Adrenal gland (tissue), 9 donors: ENCODE measurements at regions not wholly inside any gene's neighbourhood (a gene's known extent, or its start where the extent isn't known, plus 50 kb on each side); places are given as distances from the start of the nearest gene placed in this dataset.

Experiments used
- DNase-seq, 7 donors: peaks; one replicate each; pipeline ENCODE4 v3.0.0-alpha.2; 2019 to 2020
- H3K27ac ChIP-seq, 5 donors: fragments of 200-600 bp; sonication (generic) in 4 of 5; 1 replicate in 3 of 5; 2 replicates in 2 of 5; pipeline versions ENCODE4 v1.5.1 to v1.8.0; 2016 to 2020; ENCODE audit warnings: mild to moderate bottlenecking in 1 of 5
- H3K27me3 ChIP-seq: fragments of 200-600 bp; 2 replicates; pipeline ENCODE4 v1.8.0; 2021
- H3K36me3 ChIP-seq, 2 donors: fragments of 200-600 bp; replicated peaks in 1 of 2; 1 replicate in 1 of 2; 2 replicates in 1 of 2; pipeline versions ENCODE4 v1.5.1 to v1.8.0; 2018 to 2022
- H3K4me1 ChIP-seq, 2 donors: fragments of 200-600 bp; replicated peaks in 1 of 2; 1 replicate in 1 of 2; 2 replicates in 1 of 2; pipeline versions ENCODE4 v1.5.1 to v1.8.0; 2018 to 2021
- H3K4me3 ChIP-seq, 4 donors: fragments of 200-600 bp; sonication (generic) in 3 of 4; one replicate each; pipeline ENCODE4 v1.5.1; 2016 to 2018
- H3K9me3 ChIP-seq, 3 donors: fragments of 200-600 bp; sonication (generic) in 1 of 3; replicated peaks in 1 of 3; 1 replicate in 2 of 3; 2 replicates in 1 of 3; pipeline versions ENCODE4 v1.5.1 to v1.8.0; 2016 to 2021
- CTCF ChIP-seq, 6 experiments: fragments of 450-650 bp in 4 of 6; fragments of 200-600 bp in 2 of 6; sonication (generic) in 1 of 6; IDR thresholded peaks; 1 replicate in 5 of 6; 2 replicates in 1 of 6; pipeline versions ENCODE4 v1.5.1 to v1.8.0; 2016 to 2021; ENCODE audit warnings: antibody characterized with exemption in 6 of 6, mild to moderate bottlenecking in 2 of 6, moderate library complexity in 1 of 6
- POLR2A ChIP-seq, 2 donors: fragments of 450-650 bp; IDR thresholded peaks; one replicate each; pipeline ENCODE4 v1.6.1; 2017; ENCODE audit warnings: antibody characterized with exemption in 2 of 2, mild to moderate bottlenecking in 2 of 2, moderate library complexity in 1 of 2
- WGBS, 4 donors: extraction: QIAGEN DNeasy Blood & Tissue Kit in 2 of 4; methylation state at CpG; one replicate each; pipeline versions ENCODE4 v1.1.5 to v1.1.7; 2013 to 2017; 5-methylcytosine and 5-hydroxymethylcytosine counted together
- intact Hi-C, 2 donors: fragments of 100-400 bp; cut with DNase I; formaldehyde crosslinking; loops; one replicate each; pipeline versions ENCODE4 v1.14.1 to v1.15.0; 2022 to 2023
- donor health status: healthy with polysubstance abuse.
- donor health status: Bipolar disorder and iron deficiency.
- donor health status: DM: yes; HTN: yes; CAD: no.
- donor health status: DM: no; HTN: no; CAD: no.
- donor health status: DM: no; HTN: no; CAD: no.

DNA sequence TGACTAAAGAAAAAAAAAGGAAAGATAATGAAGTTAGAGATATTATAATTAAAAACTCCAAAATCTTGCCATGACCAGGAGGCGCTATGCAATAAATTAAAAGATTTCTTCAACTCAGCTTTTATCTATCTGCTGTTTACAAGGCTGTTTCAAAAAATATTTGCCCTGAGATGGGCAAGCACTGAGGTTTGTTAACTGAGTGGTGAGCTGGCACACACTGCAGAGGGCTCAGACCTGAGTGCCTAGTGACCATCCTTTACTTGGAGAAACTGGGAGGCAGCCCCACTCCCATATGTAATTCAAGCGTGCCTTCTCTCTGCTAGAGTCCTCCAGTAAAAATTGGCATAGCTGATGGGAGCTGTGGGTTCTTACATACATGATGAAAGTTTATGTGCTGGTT is 198.7 kb upstream of the TBC1D5 start:
- Histone ChIP-seq H3K4me1 (no peaks in the 10 kb centered on the region), H3K4me3 (no peak overlapping the region), H3K36me3 (no peaks in the 10 kb centered on the region), H3K27ac (no peak overlapping the region), H3K9me3 (no peaks in the 10 kb centered on the region), H3K27me3 (no peaks in the 10 kb centered on the region)
- intact Hi-C loops: no loop called here
- no peak for TF ChIP-seq CTCF (IDR thresholded peaks at IDR 0.05)
- no peak for TF ChIP-seq POLR2A (IDR thresholded peaks at IDR 0.05)
- 88 to 98% (median 91%) methylated on average over 2 of the region's 2 CpGs for WGBS, 4 donors
- no peak for DNase-seq

- Histone ChIP-seq H3K27ac (no peak overlapping the region), H3K4me3 (no peak overlapping the region), H3K4me1 (no peaks in the 10 kb centered on the region), H3K9me3 (no peaks in the 10 kb centered on the region), H3K27me3 (no peaks in the 10 kb centered on the region), H3K36me3 (no peaks in the 10 kb centered on the region)
- TF ChIP-seq CTCF (IDR thresholded peaks at IDR 0.05) (no peak), POLR2A (IDR thresholded peaks at IDR 0.05) (no peak)
- WGBS, 4 donors: 92 to 98% (median 93%) methylated on average over 11 to 16 of the region's 16 CpGs
- intact Hi-C loops: no loop called here
- DNase-seq: no peak
These were observed 196.7 kb upstream of the TBC1D5 start for GRCh38 chr3:17939157-17939556.

DNA sequence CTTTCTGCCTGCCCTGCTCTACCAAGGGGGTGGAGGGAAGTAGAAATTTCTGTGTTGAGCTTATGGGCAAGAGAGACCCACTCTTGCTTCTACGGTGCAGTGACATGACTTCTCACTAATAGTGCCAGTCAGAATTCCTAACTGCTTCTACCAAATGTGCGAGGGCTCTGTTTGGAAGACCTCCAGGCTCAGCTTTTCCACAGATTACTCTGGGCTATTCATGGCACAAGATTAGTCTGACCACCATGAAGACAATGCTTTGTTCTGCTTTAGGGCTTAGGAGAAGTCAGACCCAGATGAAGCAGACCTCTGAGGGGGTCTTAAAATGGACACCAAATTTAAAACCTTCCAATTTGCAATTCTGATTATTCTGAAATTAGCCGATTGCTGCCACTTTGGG is 195.9 kb upstream of the TBC1D5 start:
- WGBS, 4 donors: 80 to 86% (median 85%) methylated on average over 3 of the region's 3 CpGs

DNA sequence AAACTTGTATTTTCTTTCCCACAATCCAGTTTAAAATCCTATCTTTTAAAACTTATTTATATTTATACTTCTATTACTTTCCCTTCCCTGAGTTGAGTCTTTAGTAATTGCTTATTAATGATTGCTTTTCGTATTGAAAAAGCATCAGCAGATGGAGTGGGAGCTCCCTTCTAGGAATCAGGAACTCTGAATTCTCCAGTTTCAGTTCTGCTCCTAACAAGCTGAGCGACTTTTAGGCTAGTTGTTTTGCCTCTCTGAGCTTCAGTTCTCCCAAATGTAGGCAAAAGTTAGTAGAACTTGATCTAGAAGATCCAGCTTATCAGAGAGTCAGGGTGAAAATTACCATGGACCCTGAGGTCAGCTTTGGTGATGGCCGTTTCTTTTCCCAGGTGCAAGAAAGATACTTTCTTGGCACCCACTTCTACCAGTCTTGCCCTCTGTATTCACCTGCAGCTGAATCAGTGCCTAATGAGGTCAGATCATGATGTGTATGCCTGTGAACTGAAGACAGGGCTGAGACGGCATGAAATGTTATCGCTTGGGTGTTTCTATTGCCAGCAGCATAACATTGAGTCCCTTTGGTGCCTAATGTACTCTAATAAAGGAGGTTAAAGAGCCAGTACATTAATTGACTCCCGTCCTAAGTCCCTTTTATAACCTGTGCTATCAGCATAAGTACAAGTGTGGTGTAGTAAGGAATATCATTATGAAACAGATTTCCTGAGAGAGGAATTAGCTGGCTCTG is 194.5 kb upstream of the TBC1D5 start:
- H3K4me3 ChIP-seq: no peak overlapping the region
- no peak for DNase-seq
- intact Hi-C loops: no loop called here
- H3K4me1 ChIP-seq: no peaks in the 10 kb centered on the region
- no peak overlapping the region for H3K27ac ChIP-seq
- H3K9me3 ChIP-seq: no peaks in the 10 kb centered on the region
- TF ChIP-seq CTCF (IDR thresholded peaks at IDR 0.05): no peak
- no peak for TF ChIP-seq POLR2A (IDR thresholded peaks at IDR 0.05)
- H3K36me3 ChIP-seq: no peaks in the 10 kb centered on the region
- 65 to 77% (median 74%) methylated on average over 6 of the region's 6 CpGs for WGBS, 4 donors
- no peaks in the 10 kb centered on the region for H3K27me3 ChIP-seq

More for the DNA sequence above, 195.9 kb upstream of the TBC1D5 start:
- intact Hi-C loops: no loop called here
- H3K4me3 ChIP-seq: no peak overlapping the region
- H3K9me3 ChIP-seq: no peaks in the 10 kb centered on the region
- H3K27ac ChIP-seq: no peak overlapping the region
- no peak for DNase-seq
- no peaks in the 10 kb centered on the region for H3K36me3 ChIP-seq
- TF ChIP-seq POLR2A (IDR thresholded peaks at IDR 0.05): no peak
- no peak for TF ChIP-seq CTCF (IDR thresholded peaks at IDR 0.05)
- no peaks in the 10 kb centered on the region for H3K27me3 ChIP-seq
- no peaks in the 10 kb centered on the region for H3K4me1 ChIP-seq
